Tibial nerve (tissue), 3 donors: ENCODE measurements at regions not wholly inside any gene's neighbourhood (a gene's known extent, or its start where the extent isn't known, plus 50 kb on each side); places are given as distances from the start of the nearest gene placed in this dataset.
"Not testable (repeated sequence)": the region's sequence is repeated elsewhere in the genome, so short reads cannot be mapped to it uniquely, and the experiment has no call there.

Experiments used
- POLR2A ChIP-seq, 2 donors: fragments of 450-650 bp; IDR thresholded peaks; one replicate each; pipeline ENCODE4 v1.6.1; 2017; ENCODE audit warnings: antibody characterized with exemption in 2 of 2, mild to moderate bottlenecking in 2 of 2, moderate library complexity in 2 of 2
- TF ChIP-seq, protein P1 (sequence below), 5 experiments: fragments of 200-600 bp in 3 of 5; fragments of 450-650 bp in 2 of 5; sonication (generic) in 3 of 5; IDR thresholded peaks; one replicate each; pipeline ENCODE4 v1.5.1; 2016 to 2019; ENCODE audit warnings: antibody characterized with exemption in 5 of 5, mild to moderate bottlenecking in 3 of 5, moderate library complexity in 2 of 5

DNA sequence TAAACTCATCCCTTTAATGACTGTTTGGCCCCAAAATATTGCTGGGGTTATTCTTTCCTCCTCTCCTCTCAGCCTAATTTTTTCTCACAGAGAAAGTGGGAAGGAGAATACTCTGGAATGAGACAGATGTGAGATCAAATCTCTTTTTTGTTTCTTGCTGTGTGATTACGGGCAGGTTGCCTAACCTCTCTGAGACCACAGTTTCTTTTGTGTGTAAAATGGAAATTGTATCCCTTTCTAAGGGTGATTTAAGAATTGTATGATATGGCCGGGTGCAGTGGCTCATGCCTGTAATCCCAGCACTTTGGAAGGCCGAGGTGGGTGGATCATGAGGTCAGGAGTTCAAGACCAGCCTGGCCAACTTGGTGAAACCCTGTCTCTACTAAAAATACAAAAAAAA lies 111.5 kb upstream of the MRPS22 start:
- TF ChIP-seq, protein P1, sequence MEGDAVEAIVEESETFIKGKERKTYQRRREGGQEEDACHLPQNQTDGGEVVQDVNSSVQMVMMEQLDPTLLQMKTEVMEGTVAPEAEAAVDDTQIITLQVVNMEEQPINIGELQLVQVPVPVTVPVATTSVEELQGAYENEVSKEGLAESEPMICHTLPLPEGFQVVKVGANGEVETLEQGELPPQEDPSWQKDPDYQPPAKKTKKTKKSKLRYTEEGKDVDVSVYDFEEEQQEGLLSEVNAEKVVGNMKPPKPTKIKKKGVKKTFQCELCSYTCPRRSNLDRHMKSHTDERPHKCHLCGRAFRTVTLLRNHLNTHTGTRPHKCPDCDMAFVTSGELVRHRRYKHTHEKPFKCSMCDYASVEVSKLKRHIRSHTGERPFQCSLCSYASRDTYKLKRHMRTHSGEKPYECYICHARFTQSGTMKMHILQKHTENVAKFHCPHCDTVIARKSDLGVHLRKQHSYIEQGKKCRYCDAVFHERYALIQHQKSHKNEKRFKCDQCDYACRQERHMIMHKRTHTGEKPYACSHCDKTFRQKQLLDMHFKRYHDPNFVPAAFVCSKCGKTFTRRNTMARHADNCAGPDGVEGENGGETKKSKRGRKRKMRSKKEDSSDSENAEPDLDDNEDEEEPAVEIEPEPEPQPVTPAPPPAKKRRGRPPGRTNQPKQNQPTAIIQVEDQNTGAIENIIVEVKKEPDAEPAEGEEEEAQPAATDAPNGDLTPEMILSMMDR (IDR thresholded peaks at IDR 0.05): not testable (repeated sequence)
- not testable (repeated sequence) for TF ChIP-seq POLR2A (IDR thresholded peaks at IDR 0.05)
